Hematopoietic multipotent progenitor cell treated with erythropoietin and hydrocortisone succinate and interleukin-3 and kit ligand, for 15 days (in vitro differentiated cells): ENCODE measurements at regions not wholly inside any gene's neighbourhood (a gene's known extent, or its start where the extent isn't known, plus 50 kb on each side); places are given as distances from the start of the nearest gene placed in this dataset.
"Not testable (repeated sequence)": the region's sequence is repeated elsewhere in the genome, so short reads cannot be mapped to it uniquely, and the experiment has no call there.

Experiments
- DNase-seq: peaks from one replicate; pipeline ENCODE4 v3.0.0-alpha.2; 2015; ENCODE audit warnings: low spot score

DNA sequence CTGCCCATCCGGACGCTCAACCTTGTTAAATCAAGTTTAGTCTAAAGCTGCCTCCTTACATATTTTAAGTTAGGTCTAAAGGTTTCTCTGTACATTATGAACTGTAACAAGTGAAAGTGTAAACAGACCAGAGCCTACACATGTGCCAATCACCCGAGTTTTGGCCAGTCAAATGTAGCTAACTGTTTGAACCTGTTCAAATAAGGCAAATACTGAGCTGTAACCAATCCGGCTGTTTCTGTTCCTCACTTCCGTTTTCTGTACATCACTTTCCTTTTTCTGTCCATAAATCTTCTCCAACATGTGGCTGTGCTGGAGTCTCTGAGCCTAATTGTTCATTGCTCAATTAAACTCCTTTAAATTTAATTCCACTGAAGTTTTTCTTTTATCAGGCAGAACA is 113.3 kb upstream of the SHISA3 start:
- DNase-seq: no peak

DNA sequence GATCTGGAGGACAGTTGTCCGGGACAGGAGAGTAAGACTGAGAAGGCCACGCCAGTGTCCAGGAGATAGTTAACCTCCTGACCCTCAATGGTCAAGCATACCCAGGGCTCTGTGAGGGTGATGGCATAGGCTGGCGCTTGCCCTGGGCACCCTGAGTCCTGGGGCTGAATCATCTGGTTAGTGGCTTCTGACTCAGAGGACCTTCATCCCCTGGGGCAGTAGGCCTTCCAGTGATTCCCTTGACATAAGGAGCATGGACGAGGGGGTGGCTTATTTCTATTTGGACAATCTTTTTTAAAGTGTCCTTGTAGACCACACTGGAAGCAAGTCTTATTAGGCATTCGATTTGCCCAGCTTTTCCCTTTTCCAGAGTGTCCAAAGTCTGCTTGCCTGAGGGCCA is 108.4 kb upstream of the SHISA3 start:
- not testable (repeated sequence) for DNase-seq

DNA sequence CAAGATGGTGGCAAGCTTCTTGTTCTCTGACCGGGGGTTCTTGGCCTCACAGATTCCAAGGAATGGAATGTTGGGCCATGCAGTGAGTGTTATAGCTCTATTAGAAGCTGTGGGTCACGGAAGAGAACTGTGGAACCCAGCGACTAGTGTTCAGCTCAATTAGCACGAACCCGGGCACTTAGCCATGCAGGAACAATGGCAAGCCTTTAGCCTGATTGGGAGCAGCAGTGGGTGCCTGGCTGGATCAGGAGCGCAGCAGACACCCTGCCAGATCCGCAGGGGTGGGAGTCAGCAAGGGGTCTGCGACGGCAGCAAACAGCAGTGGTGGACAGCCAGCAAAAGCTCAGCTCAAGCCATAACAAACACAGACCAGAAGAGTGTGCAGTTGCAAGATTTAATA is 105.1 kb upstream of the SHISA3 start:
- not testable (repeated sequence) for DNase-seq

DNA sequence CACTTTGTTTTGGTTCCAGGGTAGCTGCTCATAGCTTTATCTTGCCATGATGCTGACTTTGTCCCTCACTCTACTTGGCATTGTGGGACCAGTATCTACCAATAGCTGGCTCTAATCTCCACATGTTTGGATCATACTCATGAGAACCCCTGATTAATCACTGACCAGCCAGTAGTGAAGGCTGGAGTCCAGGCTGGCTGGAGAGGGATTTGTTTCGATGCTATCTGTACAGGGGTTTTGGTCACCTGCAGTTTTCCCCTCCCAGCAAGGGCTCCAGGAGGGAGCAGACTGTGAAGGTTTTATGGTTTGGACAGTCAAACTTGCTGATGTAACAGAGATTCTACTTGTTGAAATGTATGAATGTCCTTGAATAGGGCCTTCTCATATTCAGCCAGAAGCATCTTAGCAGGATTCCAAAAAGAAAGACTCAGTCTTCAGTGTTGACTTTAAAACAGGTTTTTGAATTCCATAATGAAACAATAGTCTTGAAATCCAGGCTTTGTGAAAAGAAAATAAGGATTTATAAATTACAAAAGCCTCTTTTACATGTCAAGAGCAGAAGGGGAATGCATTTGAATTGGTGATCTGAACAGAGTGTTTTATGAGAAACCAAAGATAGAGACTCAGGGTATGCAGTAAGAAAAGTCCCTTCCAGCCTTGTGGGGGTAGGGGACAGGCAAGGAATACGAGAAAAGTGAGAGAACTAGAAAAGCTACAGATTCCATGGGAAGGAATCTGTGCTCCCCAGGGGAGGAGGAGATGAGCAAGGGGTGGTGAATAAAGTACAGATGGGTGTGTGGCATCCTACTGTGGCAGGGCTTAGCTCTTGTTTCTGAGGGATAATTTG is 103.1 kb upstream of the SHISA3 start:
- DNase-seq: no peak

DNA sequence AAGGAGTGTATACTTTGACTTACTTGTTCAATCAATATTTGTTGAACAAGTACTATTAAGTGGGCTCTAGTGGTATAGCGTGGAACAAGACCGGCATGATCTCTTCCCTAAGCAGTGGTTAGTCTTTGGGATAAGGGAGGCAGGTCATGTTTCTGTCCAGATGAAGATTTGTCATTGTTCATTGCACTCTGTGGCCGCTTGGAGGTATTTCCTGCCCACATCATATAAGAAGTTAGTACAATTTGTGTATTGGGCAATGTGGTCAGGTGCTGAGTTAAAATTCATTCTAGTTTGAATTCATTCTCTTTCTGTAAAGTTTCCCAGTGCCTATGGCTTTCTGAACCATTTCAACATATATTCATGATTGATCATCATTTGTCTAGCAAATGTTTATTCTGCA is 101.1 kb upstream of the SHISA3 start:
- DNase-seq: no peak

DNA sequence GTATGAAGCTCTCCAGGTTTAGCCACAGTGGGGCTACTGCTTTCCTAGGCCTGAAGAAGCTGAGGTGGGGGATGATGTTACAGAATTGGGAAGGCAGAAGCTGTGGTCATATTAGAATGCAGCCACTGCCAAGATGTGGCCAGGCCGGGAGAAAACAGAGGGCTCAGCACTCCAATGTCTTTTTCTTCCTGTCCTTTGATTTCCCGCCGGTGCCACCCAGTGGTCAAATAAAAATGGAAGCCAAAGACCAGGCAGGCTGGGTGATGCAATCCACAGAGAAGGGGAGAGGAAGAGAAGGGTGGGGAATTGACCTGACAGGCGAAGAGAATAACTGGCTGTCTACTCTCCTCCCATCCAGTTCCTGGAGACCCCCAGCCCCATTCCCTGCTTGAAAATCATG is 94.9 kb upstream of the SHISA3 start:
- no peak for DNase-seq

DNA sequence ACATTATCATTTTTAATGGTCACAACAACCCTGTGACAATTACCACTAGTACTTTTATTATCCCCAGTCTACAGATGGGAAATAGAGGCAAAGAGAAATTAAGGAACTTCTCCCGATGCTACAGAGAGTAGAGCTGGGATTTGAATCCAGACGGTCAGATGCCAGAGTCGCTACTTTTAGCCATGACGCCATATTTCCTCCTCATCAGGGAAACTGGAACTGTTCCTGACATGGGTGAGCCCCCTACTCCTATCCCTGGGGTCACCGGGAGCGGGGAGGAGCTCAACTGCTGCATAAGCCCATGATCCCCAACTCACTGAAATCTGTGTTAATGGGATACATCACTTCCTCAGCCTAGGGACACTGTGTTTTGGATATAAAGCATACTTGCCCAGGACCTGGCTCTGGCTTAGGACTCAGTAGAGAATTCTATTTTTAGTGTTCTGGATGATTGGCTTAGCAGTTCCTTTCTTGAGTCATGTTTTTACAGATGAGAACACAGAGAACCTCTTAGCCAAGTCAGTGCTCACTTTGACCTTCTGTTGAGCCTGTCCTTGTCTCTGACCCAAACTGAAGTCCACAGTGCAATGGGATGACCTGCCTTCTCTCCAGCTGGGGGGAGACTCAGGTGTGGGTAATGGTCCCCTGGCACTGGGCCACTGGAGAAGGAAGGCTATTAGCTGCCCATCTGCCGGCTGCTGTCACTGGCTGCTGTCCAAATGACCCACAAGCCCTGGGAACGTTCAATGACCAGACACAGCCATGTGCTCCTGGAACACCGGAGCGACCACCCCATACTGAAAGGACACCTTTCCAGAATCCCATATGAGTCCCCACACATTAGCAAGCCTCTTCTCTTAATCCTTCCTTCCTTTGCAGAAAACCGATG is 90.8 kb upstream of the SHISA3 start:
- no peak for DNase-seq

DNA sequence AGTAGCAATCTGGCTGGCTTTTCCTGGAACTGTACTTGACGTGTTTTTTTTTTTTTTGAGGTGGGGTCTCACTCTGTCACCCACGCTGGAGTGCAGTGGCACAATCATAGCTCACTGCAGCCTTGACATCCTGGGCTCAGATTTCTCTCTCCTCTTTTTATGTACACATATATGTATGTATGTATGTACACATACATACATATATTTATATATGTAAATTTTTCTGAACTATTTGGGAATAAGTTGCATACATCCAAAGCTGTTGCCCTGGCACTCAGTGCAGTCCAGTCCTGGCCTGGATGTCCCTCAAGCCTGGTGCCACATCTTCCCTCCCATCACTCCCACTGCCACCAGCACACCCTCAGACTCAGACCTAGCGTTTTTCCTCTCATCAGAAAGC is 89.0 kb upstream of the SHISA3 start:
- no peak for DNase-seq

DNA sequence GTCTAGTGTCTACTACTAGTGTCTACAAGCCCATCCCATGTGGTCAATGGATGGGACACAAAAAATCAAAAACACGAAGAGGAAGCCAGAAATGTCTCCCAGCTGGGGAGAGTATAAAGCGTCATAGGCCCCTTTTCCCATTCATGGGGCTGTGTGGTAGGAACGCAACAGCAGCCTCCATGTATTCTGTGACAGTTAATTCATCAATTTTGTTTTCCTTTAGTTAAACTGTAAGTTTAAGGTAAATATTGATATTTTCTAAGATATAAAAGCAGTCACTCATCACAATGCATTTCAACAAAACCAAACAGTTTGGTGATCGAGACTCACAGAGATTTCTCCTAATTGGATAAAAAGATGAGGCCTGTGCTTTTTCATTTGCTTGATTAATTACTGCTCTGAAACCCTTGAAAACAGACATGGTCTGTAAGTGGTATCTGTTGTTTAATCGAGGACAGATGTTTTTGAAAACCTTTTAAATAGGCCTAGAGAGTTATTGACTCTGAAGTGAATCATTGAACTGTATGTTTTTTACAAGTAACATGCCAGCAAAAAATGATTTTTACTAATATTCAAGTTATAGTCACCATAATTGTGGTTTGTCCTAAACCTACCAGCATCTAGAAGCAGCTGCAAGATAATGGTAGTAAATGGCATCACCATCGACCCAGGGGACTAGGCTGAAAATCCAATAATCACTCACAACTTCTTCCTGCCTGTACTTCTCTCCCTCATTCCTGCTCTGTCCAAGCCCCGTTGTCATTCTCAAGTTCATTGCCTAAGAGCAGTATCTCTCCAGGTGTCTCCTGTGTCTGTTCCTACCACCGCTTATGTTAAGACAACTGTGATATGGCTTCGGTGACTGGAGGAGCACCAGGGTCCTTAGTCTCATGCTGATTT is 87.7 kb upstream of the SHISA3 start:
- DNase-seq: no peak

DNA sequence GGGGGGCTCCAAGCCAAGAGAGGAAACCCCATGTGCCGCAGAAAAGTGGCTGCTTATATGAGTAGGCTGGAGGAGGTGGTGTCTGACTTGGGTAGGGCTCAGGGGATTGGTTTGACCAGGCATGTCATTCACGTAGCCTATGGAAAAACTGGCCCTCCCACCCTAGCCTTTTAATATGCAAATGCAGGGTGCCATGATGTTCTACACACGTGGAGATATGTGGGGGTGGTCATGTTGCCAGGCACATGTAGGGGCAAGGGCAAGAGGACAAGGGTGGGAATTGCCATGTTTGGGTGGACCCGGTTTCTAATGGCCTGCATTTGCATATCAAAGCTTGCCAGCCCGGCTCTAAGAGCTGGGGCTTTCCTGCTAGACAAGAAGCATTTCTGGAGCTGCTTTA is 86.9 kb upstream of the SHISA3 start:
- no peak for DNase-seq

DNA sequence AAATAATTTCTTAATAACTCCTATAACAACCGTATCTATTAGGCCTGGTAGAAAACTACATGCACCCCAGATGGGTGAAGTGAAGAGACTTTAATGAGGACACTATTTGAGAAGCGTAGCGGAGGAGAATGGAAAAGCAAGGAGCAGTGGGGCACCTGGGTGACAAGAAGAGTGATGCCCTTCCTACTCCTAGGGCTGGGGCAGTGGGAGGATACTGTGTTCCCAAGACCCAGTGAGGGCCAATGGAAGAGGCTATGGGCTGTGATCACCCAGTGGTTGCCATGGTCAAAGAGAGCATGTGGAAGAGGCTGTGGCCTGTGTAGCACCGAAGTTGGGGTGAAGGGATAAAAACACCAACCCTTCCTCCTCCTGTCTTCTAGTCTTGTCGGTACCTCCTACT is 86.5 kb upstream of the SHISA3 start:
- no peak for DNase-seq

DNA sequence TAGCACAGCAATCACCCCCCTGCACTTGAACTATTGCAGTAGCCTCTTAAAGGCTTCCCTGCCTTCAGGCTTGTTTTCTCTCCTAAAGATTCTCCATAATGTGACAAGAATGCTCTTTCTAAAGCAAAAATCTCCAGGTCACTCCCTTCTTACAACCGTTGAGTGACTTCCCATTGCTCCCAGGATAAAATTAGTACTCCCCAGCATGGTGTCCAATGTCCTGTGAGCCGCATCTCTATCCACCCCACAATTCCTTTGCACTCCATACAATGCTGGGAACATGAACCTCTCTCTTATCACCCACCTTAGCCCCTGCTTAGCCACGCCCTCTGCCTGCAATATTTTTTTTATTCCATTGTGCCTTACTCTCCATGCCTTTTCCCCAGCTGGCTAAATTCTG is 85.7 kb upstream of the SHISA3 start:
- DNase-seq: no peak

DNA sequence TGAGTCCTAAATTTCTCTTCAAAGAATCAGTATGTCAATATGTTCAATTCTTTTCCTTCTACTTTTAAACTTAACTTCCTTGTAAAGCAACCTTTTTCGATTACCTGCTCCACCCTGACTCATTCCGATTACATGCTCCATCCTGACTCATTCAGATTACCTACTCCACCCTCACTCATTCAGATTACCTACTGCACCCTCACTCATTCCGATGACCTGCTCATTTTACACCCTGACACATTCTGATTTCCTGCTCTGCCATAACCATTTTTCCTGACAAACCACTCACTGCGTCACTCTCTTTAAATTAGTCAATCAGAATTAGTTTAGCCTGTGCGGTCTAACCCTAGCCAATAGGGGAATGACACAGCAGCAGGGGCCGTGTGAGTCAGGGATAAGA is 83.9 kb upstream of the SHISA3 start:
- DNase-seq: not testable (repeated sequence)

DNA sequence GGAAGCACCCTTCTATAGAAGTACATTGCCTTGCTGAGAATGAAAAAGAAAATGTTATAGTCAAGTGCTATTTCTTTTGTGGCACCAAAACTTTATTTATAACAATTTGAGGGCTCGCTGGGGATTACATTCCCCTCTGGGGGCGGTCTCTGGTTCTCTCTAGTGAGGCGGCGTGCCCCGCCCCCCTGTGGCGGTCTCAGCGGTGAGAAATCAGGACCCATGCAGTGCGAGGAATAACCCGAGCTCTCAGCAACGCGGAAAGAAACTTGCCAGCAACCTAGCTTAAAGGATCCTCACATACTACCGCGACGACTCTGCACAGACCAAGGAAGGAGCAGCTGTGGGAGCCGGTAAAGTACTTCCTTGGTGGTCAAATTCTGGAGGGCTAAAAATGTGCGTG is 83.4 kb upstream of the SHISA3 start:
- no peak for DNase-seq

DNA sequence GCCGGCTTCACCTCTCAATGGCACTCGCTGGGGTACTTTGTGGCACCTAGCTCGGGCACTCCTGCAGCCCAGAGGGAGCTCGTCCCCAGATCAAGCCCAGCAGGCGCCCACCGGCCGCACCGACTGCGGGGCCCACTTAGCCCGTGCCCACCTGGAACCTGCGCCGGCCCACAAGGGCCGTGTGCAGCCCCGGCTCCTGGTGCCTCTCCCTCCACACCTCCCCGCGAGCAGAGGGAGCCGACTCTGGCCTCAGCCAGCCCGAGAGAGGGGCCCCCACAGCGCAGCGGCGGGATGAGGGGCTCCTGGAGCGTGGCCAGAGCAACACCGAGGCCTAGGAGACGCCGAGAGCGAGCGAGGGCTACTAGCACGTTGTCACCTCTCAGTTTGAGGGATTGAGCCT is 82.1 kb upstream of the SHISA3 start:
- DNase-seq: no peak

DNA sequence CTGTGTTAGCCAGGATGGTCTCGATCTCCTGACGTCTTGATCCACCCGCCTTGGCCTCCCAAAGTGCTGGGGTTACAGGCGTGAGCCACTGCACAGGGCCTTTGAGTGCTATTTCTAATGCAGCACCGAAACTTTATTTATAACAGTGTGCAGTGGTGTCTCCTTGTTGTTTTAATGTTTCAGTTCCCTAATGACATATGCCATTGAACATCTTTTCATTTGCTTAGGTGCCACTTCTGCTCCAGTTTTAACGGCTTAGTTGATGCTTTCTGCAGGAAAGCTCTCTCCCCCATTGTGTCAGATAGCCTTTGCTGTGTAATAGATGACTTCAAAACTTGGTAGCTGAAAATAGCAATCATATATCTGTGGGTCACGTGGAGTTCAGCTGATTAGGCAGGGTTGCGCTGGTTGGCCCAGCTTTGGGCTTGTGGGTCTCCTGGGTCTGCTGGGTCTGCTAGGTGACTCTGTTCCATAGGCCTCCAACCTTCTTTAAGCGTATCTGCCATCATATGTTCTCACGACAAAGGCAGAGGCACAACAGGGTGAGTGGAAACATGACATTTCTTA is 76.4 kb upstream of the SHISA3 start:
- no peak for DNase-seq

DNA sequence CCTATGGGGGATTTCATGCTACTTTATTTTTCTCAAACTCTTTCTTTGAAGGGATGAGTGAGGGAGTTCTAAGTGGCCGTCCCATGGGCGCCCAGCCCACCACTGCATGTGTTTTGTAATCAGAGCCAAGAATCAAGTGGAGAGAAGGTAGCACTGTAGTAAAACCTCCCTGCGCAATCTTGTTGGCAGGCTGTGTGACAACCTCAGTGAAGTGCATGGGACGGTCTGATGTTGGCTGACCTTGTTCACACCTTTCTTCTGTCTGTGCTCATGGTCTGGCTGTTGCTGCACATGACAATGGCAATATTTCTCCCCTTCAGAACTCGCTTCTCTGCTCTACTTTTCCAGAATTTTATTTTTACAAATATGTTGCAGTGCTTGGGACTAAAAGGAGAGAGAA is 71.2 kb upstream of the SHISA3 start:
- DNase-seq: no peak

DNA sequence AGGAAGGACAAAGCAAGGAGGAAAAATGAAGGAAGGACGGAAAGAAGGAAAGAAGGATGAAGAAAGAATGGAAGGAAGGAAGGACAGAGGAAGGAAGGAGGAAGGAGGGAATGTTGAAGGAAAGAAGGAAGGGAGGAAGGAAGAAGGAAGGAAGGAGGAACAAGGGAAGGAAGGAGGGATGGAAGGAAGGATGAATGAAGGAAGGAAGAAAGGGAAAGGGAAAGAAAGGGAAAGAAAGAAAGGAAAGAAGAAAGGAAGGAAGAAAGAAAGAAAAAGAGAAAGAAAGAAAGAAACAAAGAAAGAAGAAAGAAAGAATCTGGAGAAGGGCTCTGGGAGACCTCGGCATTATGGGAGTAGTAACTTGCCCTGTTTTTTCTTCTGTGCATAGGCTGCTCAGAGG is 70.8 kb upstream of the SHISA3 start:
- no peak for DNase-seq

DNA sequence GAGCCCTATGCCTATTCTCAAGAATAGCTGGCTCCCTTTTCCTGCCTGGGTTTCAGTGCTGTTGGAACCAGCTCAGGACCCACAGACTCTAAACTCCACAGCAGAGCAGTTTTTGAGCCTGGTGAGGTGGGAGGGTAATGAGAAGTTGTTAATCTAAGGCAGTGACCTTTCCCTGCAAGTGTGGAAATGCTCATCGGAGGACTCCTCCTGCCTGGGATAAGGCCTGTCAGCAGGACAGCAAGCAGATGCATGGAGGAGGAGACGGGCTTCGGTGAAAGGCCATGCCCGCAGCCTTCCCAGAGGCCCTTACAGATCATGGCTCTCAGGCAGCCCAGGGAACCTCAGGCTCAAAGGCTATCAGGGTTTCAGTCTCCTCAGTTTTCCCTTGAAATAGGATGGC is 70.0 kb upstream of the SHISA3 start:
- DNase-seq: no peak

DNA sequence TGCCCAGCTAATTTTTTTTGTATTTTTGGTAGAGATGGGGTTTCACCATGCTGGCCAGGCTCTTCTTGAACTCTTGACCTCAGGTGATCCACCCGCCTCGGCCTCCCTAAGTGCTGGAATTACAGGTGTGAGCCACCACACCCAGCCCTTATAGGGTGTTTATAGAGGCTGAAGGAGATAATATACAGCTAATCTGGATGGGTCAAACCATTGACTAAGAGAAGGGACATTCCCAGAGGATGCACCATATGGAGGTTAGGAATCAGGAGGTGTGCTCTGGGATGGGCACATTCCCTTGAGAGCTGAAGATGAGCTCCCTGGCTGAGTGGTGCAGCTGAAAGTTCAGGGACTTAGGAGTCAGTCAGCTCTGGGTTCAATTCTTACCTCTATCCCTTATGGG is 68.3 kb upstream of the SHISA3 start:
- no peak for DNase-seq

DNA sequence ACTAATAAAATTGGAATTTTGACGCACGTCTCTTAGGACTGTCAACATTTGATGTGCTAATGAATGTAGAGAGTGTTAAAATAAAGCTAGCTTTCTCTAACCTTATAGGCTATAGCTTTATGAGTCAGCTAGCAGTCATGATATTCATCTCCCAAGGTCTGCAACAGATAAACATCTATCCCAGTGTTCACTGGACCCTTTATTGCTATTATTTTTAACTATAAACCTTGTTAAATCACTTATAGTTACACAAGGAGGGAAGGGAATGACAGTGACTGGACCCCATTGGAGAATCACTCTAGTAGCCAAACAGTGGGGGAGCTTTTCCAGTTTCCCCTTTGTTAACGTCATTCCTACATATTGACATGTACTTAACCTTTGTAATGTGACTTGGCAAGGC is 67.9 kb upstream of the SHISA3 start:
- no peak for DNase-seq

DNA sequence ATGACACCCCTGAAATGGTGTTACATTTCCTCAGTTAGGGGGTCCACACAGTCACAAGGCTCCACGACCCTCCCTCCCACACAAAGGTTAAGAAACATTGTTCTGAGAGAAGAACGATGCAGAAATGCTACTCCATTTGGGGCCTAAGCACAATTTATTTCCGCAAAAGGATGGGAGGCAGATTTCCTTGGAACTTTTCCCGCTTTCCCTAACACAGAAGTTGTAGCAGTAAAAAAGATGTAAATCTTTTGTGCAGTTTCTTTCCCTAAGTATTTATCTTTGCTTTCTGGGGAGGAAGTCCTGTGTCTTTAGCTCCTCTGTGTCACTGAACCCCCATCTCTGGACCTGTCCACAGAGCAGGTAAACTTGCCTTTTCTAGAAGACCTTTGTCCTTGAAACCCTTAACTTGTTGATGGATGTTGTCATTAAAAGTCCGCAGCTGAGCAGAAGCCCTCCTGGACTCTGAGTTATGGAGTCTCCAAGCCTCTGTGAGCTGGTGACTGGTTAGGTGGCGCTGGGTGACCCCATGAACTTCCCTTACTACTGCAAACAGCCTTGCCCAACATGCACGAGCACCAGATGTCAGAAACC is 67.2 kb upstream of the SHISA3 start:
- DNase-seq: no peak
